Psoas muscle (tissue), 7 donors: ENCODE measurements at regions not wholly inside any gene's neighbourhood (a gene's known extent, or its start where the extent isn't known, plus 50 kb on each side); places are given as distances from the start of the nearest gene placed in this dataset.

Experiments used
- ATAC-seq, 4 donors: fragments of 200-7000 bp; cut with Tn5 transposase; one replicate each; pipeline ENCODE4 v1.9.1; 2020; ENCODE audit warnings: moderate library complexity in 3 of 4, mild to moderate bottlenecking in 2 of 4
- DNase-seq, 2 donors: peaks; one replicate each; pipeline ENCODE4 v3.0.0-alpha.2; 2020
- H3K27ac ChIP-seq: fragments of 200-600 bp; one replicate; pipeline ENCODE4 v1.8.0; 2022
- H3K27me3 ChIP-seq, 3 donors: fragments of 200-600 bp in 1 of 3; one replicate each; pipeline versions ENCODE4 v1.6.1 to v1.8.0; 2013 to 2022; ENCODE audit warnings: low read length in 2 of 3, mild to moderate bottlenecking in 2 of 3, moderate library complexity in 1 of 3; ENCODE audit not compliant: insufficient read depth in 3 of 3
- H3K36me3 ChIP-seq, 2 donors: fragments of 200-600 bp in 1 of 2; one replicate each; pipeline versions ENCODE4 v1.6.1 to v1.8.0; 2013 to 2022; ENCODE audit warnings: low read depth in 1 of 2, mild to moderate bottlenecking in 1 of 2, moderate library complexity in 1 of 2; ENCODE audit not compliant: insufficient read depth in 1 of 2
- H3K4me1 ChIP-seq: fragments of 200-600 bp; one replicate; pipeline ENCODE4 v1.8.0; 2022
- H3K4me3 ChIP-seq: fragments of 200-600 bp; one replicate; pipeline ENCODE4 v1.8.0; 2022; ENCODE audit warnings: mild to moderate bottlenecking
- H3K9me3 ChIP-seq: fragments of 200-600 bp; one replicate; pipeline ENCODE4 v1.8.0; 2022
- WGBS, 3 donors: extraction: QIAGEN DNeasy Blood & Tissue Kit; methylation state at CpG; one replicate each; pipeline versions ENCODE4 v1.1.6 to v1.1.7; 2013; 5-methylcytosine and 5-hydroxymethylcytosine counted together
- intact Hi-C, 2 donors: fragments of 100-400 bp; cut with DNase I; formaldehyde crosslinking; loops; one replicate each; pipeline versions ENCODE4 v1.11.0 to v1.14.2; 2022
- TF ChIP-seq, protein P1 (sequence below): fragments of 200-600 bp; IDR thresholded peaks from one replicate; pipeline ENCODE4 v1.8.0; 2022; ENCODE audit warnings: antibody characterized with exemption
- donor health status: healthy with polysubstance abuse.
- donor health status: DM: no; HTN: no; CAD: no; lungs with moderate emphysema.
- donor health status: Bipolar disorder and iron deficiency.
- donor health status: healthy.
- donor health status: DM: yes; HTN: yes; CAD: no.
- donor health status: DM: no; HTN: no; CAD: no.
- donor health status: DM: yes; HTN: yes; CAD: no.

DNA sequence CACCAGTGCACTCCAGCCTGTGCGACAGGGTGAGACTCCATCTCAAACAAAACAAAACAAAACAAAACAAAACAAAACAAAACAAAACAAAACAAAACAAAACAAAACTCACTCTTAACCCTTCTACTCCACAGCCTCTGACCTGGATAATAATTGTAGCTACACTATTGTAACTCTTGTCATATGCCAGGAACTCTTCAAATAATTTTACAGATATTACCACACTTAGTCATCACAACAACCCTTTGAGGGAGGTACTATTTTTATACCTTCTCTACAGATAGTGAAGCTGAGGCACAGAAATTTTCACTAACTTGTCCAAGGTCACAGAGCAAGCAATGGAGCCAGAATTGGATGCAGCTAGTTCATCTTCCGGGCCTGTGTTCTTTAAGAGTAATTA is 547.8 kb downstream of the ADGRL2 start:
- intact Hi-C loops, result no loop called here
- no peaks in the 10 kb centered on the region for H3K4me1 ChIP-seq
- DNase-seq (no peak), ATAC-seq (no peak)
- H3K36me3 ChIP-seq, result no peaks in the 10 kb centered on the region
- no peak overlapping the region for H3K4me3 ChIP-seq
- no peaks in the 10 kb centered on the region for H3K27me3 ChIP-seq
- no peaks in the 10 kb centered on the region for H3K9me3 ChIP-seq
- H3K27ac ChIP-seq, result no peak overlapping the region
- WGBS, 3 donors, result 92 to 96% (median 95%) methylated on average over 2 of the region's 2 CpGs
- TF ChIP-seq, protein P1, sequence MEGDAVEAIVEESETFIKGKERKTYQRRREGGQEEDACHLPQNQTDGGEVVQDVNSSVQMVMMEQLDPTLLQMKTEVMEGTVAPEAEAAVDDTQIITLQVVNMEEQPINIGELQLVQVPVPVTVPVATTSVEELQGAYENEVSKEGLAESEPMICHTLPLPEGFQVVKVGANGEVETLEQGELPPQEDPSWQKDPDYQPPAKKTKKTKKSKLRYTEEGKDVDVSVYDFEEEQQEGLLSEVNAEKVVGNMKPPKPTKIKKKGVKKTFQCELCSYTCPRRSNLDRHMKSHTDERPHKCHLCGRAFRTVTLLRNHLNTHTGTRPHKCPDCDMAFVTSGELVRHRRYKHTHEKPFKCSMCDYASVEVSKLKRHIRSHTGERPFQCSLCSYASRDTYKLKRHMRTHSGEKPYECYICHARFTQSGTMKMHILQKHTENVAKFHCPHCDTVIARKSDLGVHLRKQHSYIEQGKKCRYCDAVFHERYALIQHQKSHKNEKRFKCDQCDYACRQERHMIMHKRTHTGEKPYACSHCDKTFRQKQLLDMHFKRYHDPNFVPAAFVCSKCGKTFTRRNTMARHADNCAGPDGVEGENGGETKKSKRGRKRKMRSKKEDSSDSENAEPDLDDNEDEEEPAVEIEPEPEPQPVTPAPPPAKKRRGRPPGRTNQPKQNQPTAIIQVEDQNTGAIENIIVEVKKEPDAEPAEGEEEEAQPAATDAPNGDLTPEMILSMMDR, result no peak

DNA sequence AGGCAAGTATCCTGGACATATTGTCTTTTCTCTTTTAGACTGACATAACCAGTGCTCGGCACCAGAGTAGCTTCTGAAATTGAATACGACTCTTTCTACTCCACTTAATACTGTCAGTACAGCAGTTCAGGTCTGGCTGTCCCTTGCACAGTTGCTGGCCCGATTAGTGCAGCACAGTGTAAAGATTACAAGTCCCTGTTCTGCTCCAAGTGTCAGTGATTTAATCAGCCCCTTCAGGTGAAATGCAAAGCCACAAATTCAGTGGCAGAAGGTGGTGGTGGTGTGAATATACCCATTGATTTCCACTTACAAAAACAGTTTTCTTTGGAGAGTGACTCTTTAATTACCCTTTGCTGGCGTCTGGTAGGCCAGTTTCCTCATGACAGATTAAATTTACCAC is 545.4 kb downstream of the ADGRL2 start:
- Histone ChIP-seq H3K36me3 (no peaks in the 10 kb centered on the region), H3K27ac (no peak overlapping the region), H3K9me3 (no peaks in the 10 kb centered on the region), H3K4me1 (no peaks in the 10 kb centered on the region), H3K4me3 (no peak overlapping the region), H3K27me3 (no peaks in the 10 kb centered on the region)
- 39 to 72% (median 51%) methylated on average over 4 of the region's 4 CpGs for WGBS, 3 donors
- ATAC-seq (no peak), DNase-seq (no peak)
- TF ChIP-seq, protein P1, result no peak
- intact Hi-C loops, result no loop called here

DNA sequence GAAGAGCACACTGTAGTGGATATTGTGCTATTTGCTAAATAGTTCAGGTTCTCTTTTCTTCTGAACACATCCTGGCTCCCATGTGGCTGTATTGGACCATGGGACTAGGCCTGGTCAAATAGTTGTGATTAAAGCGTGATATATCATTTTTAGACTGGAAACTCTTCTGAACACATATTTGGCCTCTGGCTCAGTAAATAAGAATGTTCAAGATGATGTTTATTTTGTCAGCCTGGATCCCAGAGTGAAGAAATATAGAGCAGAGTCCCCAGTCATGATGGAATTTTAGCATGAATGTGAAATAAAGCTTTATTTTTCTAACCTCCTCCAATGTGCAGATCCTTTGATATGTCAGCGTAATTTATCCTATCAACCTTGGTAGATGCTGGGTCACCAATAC is 542.6 kb downstream of the ADGRL2 start:
- Histone ChIP-seq H3K36me3 (no peaks in the 10 kb centered on the region), H3K27ac (no peak overlapping the region), H3K4me1 (no peaks in the 10 kb centered on the region), H3K4me3 (no peak overlapping the region), H3K27me3 (no peaks in the 10 kb centered on the region), H3K9me3 (no peaks in the 10 kb centered on the region)
- 59 to 93% (median 92%) methylated on average over 2 of the region's 2 CpGs for WGBS, 3 donors
- TF ChIP-seq, protein P1, result no peak
- ATAC-seq (no peak), DNase-seq (no peak)
- intact Hi-C loops, result no loop called here

DNA sequence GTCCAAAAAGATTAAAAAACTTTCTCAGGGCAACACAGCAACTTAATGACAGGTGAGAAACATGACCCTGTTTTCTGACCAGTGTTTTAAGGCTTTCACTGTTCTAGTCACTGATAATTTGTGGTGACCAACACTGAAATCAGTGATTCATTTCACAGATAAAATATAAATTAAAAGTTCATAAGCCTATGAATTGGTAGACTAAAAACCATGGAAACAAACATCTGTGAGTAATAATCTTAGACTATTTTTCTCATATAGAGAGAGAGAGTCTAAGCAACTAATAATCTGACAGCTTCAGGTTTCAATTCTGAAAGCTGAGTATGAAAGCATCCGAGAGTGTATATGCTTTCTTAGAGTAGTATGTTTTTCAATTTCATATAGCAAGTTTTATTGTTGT is 536.9 kb downstream of the ADGRL2 start:
- H3K27ac ChIP-seq, result no peak overlapping the region
- TF ChIP-seq, protein P1, result no peak
- WGBS, 3 donors, result 48 to 67% (median 60%) methylated on average over 1 of the region's 1 CpG
- ATAC-seq (no peak), DNase-seq (no peak)
- intact Hi-C loops, result no loop called here
- no peaks in the 10 kb centered on the region for H3K4me1 ChIP-seq
- no peak overlapping the region for H3K4me3 ChIP-seq
- H3K9me3 ChIP-seq, result no peaks in the 10 kb centered on the region
- H3K27me3 ChIP-seq, result no peaks in the 10 kb centered on the region
- H3K36me3 ChIP-seq, result no peaks in the 10 kb centered on the region

DNA sequence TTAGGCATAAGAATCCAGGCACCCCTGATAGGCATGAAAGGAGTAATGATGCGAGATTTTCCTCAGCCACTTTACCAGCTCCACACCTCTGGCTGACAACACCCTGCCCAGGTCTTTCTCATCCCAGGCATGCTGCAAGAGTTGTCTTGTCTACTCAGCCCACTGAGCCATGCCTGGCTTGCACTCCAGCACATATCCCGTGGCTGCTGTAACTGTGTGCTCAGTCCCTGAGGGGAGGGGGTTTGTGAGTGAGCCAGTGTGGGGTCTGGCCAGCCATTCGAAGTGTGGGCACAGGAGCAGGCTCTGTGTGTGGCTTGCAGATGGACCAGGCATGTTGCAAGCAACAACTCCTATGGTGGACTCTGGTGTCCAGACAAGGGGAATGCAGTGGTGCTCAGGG is 529.6 kb downstream of the ADGRL2 start:
- no peak for ATAC-seq
- Histone ChIP-seq H3K27ac (no peak overlapping the region), H3K27me3 (no peaks in the 10 kb centered on the region), H3K4me3 (no peak overlapping the region), H3K9me3 (no peaks in the 10 kb centered on the region), H3K4me1 (no peaks in the 10 kb centered on the region), H3K36me3 (no peaks in the 10 kb centered on the region)
- TF ChIP-seq, protein P1, result no peak
- 72 to 83% (median 75%) methylated on average over 3 of the region's 3 CpGs for whole genome bisulfite sequencing, 3 donors
- intact Hi-C loops, result no loop called here
- no peak for DNase-seq
